Bronchial epithelial cell (primary cell): ENCODE measurements at regions not wholly inside any gene's neighbourhood (a gene's known extent, or its start where the extent isn't known, plus 50 kb on each side); places are given as distances from the start of the nearest gene placed in this dataset.

ENCODE experiments used
- DNase-seq: peaks from one replicate; pipeline ENCODE4 v3.0.0-alpha.2; 2010; ENCODE audit warnings: low read depth
- FAIRE-seq: peaks from 2 replicates; lab custom pipeline; 2011; peaks lifted over from hg19 to GRCh38; lab: Jason Lieb, UNC
- H3K27me3 ChIP-seq: 2 replicates; pipeline ENCODE4 v1.5.1; 2011; ENCODE audit warnings: low read length; ENCODE audit not compliant: control insufficient read depth, insufficient read depth
- H3K36me3 ChIP-seq: 2 replicates; pipeline ENCODE4 v1.5.1; 2011; ENCODE audit warnings: low read length; ENCODE audit not compliant: control insufficient read depth, insufficient read depth
- H3K4me3 ChIP-seq: 2 replicates; pipeline ENCODE4 v1.5.1; 2011; ENCODE audit warnings: mild to moderate bottlenecking, low read depth, low read length, control low read depth
- TF ChIP-seq, protein P1 (sequence below): IDR thresholded peaks from 2 replicates; pipeline ENCODE4 v1.5.1; 2011; ENCODE audit warnings: mild to moderate bottlenecking, moderate library complexity, low read length, control low read depth, inconsistent platforms; ENCODE audit not compliant: insufficient read depth, severe bottlenecking

DNA sequence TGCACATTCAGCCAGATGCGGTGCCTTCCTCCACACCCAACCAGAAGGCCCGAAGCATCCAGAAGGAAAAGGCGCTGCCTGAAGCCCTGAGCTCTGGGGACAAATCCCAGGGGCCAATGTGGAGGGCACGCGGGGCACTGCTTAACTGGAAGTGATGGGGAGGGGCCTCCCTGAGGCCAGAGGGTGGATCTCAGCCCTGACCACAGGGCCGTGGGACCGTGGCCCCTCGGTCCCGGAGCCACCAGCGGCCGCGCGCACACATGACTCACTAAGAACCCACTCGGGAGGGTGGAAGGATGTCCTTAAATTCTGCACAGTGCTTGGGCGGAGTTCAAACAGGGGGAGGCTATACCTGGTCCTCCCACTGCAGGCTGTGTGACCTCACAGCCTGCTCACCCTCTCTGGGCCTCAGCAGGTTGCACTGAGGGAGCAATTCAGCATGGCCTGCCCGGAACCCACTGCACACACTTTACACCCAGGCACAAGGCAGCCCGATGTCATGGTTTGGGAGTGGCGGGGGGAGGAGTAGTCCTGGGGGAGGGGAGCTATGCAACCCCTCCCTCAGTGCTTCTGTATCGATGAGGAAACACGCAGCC lies 89.5 kb downstream of the RFLNA start:
- FAIRE-seq, result no peak

DNA sequence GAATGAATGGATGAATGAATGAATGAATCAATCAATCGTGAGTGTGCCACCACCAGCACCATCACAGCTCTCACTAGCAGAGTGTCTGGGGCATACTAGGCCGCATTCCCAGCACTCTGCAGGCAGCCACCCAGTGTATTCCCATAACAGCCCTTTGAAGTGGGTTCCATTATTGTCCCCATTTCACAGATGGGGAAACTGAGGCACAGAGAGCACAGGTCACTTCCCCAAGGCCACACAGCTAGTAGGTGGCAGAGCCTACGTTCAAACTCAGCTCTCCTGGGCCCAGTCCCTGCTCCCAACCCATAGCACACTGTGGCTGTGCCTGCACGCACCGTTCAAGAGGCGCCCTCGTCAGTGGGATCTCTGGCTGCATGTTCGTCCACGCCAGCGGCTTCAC lies 88.1 kb downstream of the RFLNA start:
- H3K27me3 ChIP-seq, result no peaks in the 10 kb centered on the region
- TF ChIP-seq, protein P1, sequence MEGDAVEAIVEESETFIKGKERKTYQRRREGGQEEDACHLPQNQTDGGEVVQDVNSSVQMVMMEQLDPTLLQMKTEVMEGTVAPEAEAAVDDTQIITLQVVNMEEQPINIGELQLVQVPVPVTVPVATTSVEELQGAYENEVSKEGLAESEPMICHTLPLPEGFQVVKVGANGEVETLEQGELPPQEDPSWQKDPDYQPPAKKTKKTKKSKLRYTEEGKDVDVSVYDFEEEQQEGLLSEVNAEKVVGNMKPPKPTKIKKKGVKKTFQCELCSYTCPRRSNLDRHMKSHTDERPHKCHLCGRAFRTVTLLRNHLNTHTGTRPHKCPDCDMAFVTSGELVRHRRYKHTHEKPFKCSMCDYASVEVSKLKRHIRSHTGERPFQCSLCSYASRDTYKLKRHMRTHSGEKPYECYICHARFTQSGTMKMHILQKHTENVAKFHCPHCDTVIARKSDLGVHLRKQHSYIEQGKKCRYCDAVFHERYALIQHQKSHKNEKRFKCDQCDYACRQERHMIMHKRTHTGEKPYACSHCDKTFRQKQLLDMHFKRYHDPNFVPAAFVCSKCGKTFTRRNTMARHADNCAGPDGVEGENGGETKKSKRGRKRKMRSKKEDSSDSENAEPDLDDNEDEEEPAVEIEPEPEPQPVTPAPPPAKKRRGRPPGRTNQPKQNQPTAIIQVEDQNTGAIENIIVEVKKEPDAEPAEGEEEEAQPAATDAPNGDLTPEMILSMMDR, result no peak
- no peak overlapping the region for H3K4me3 ChIP-seq
- H3K36me3 ChIP-seq, result peaks cover 16% of the 10 kb centered on the region
- FAIRE-seq, result no peak
- DNase-seq, result no peak

More for the DNA sequence above, 89.5 kb downstream of the RFLNA start:
- Histone ChIP-seq H3K36me3 (peaks cover 12% of the 10 kb centered on the region), H3K27me3 (no peaks in the 10 kb centered on the region), H3K4me3 (no peak overlapping the region)
- TF ChIP-seq, protein P1, result no peak
- no peak for DNase-seq

DNA sequence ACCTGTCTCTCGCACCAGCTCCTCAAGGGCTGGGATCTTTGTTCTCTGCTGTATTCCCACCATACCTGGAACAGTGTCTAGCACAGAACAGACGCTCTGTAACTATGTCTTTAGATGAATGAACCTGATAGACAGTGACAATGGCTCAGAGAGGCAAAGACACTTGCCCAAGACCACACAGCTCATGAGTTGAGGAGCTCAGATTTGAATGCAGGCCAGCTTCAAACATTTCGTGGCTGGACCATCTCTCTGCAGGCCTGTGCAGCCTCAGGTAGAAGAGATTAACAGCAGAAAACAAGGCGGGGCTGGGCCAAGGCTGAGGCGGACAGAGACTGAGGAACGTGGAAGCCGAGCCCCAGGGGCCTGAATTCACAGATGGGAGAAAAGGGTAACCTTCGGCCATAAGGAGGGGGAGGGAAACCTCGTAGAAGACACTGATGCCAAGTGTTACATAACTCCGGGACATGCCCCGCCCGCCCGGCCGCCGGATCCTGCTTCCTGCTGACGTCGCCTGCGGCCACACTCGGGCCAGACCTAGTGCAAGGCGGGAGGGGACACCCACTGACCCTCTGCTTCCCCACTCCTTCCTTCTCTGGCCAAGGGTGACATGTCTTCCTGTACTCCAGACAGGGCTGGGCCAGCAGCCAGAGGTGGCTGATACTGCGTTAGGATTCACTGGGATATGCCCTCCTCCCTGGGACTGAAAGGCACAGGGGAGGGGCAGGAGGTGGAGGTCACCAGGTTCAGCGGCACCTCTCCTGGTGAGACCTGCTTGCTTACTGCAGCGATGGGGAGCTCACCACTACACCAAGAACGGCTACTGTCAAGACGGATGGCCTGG lies 86.8 kb downstream of the RFLNA start:
- FAIRE-seq (no peak), DNase-seq (peak; percentile 28)
- TF ChIP-seq, protein P1, result no peak
- H3K36me3 ChIP-seq, result peaks cover 20% of the 10 kb centered on the region
- H3K27me3 ChIP-seq, result no peaks in the 10 kb centered on the region
- no peak overlapping the region for H3K4me3 ChIP-seq

GRCh38 chr12:124380796-124381455 lies 86.0 kb downstream of the RFLNA start:
- DNase-seq (no peak), FAIRE-seq (peak; percentile 64)
- TF ChIP-seq, protein P1, result no peak
- peaks cover 20% of the 10 kb centered on the region for H3K36me3 ChIP-seq
- no peak overlapping the region for H3K4me3 ChIP-seq
- H3K27me3 ChIP-seq, result no peaks in the 10 kb centered on the region

DNA sequence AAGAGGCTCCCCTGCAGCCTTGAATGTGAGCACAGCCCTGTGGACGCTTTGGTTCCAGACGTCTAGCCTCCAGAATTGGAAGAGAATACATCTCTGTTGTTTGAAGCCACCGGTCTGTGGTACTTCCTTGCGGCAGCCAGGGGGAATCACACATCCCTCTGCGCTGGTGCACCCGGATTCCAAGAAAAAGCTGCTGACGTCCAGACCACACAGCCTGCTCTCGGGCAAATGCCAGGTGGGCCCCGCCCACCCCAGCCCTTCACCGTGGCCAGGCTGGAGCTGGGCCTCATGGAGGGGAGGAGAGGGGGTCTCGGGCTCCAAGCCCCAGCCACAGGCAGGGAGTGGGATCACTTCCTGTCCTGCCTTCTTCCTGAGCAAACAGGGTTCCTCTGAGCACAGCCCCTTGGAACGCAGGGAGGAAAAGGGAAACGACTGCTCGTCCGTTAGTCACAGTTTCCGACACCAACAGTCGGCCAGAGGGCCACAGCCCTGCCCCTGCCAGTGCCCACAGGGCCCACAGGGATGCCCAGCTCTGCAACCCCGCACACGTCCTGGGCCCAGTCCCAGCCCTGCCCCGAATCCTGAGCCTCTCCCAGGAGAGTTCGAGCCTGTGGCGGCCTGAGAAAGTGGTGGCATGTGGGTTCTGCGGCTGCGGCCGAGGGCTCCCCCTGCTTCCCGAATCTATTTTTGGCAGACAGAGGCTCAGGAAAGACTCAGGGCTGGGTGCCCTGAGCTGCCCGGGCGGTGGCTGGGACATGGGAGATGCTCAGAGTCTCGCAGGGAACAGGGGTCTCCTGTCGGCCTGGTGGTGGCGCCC lies 85.3 kb downstream of the RFLNA start:
- TF ChIP-seq, protein P1, result peak; percentile 27
- Histone ChIP-seq H3K27me3 (no peaks in the 10 kb centered on the region), H3K36me3 (peaks cover 16% of the 10 kb centered on the region), H3K4me3 (no peak overlapping the region)
- DNase-seq (peak; percentile 74), FAIRE-seq (no peak)
